Adrenal gland (tissue), 5 donors: ENCODE measurements at regions not wholly inside any gene's neighbourhood (a gene's known extent, or its start where the extent isn't known, plus 50 kb on each side); places are given as distances from the start of the nearest gene placed in this dataset.
"Not testable (repeated sequence)": the region's sequence is repeated elsewhere in the genome, so short reads cannot be mapped to it uniquely, and the experiment has no call there.

Experiments
- CTCF ChIP-seq, 6 experiments: fragments of 450-650 bp in 4 of 6; fragments of 200-600 bp in 2 of 6; sonication (generic) in 1 of 6; IDR thresholded peaks; 1 replicate in 5 of 6; 2 replicates in 1 of 6; pipeline versions ENCODE4 v1.5.1 to v1.8.0; 2016 to 2021; ENCODE audit warnings: antibody characterized with exemption in 6 of 6, mild to moderate bottlenecking in 2 of 6, moderate library complexity in 1 of 6
- POLR2A ChIP-seq, 2 donors: fragments of 450-650 bp; IDR thresholded peaks; one replicate each; pipeline ENCODE4 v1.6.1; 2017; ENCODE audit warnings: antibody characterized with exemption in 2 of 2, mild to moderate bottlenecking in 2 of 2, moderate library complexity in 1 of 2
- donor health status: DM: no; HTN: no; CAD: no.

- TF ChIP-seq CTCF, POLR2A (IDR thresholded peaks at IDR 0.05): not testable (repeated sequence)
Observed at GRCh38 chr10:37049982-37050381, 75.4 kb upstream of the ANKRD30A start.
